Prostate gland (tissue), 2 donors: ENCODE measurements at regions not wholly inside any gene's neighbourhood (a gene's known extent, or its start where the extent isn't known, plus 50 kb on each side); places are given as distances from the start of the nearest gene placed in this dataset.

ENCODE experiments used
- DNase-seq: peaks from one replicate; pipeline ENCODE4 v3.0.0-alpha.2; 2019; ENCODE audit warnings: low spot score
- H3K27ac ChIP-seq, 2 donors: fragments of 200-600 bp; sonication (generic); 2 replicates each; pipeline ENCODE4 v1.5.1; 2017 to 2019
- H3K27me3 ChIP-seq: fragments of 200-600 bp; sonication (generic); replicated peaks from 2 replicates; pipeline ENCODE4 v1.5.1; 2019; ENCODE audit not compliant: insufficient read depth
- H3K36me3 ChIP-seq, 2 donors: fragments of 200-600 bp; sonication (generic); 1 replicate in 1 of 2; 2 replicates in 1 of 2; pipeline versions ENCODE4 v1.5.1 to v1.8.1; 2017 to 2019
- H3K4me1 ChIP-seq: fragments of 200-600 bp; sonication (generic); replicated peaks from 2 replicates; pipeline ENCODE4 v1.5.1; 2019
- H3K4me3 ChIP-seq, 2 donors: fragments of 200-600 bp; sonication (generic); 2 replicates each; pipeline ENCODE4 v1.5.1; 2017 to 2019
- H3K9me3 ChIP-seq: fragments of 200-600 bp; sonication (generic); 2 replicates; pipeline ENCODE4 v1.5.1; 2017
- CTCF ChIP-seq, 4 experiments: fragments of 200-600 bp in 2 of 4; fragments of 450-650 bp in 2 of 4; sonication (generic) in 2 of 4; IDR thresholded peaks; 1 replicate in 3 of 4; 2 replicates in 1 of 4; pipeline ENCODE4 v1.5.1; 2016 to 2019; ENCODE audit warnings: antibody characterized with exemption in 4 of 4, mild to moderate bottlenecking in 2 of 4, moderate library complexity in 2 of 4
- POLR2A ChIP-seq: fragments of 450-650 bp; IDR thresholded peaks from one replicate; pipeline ENCODE4 v1.6.1; 2016; ENCODE audit warnings: antibody characterized with exemption, mild to moderate bottlenecking
- POLR2AphosphoS5 ChIP-seq: sonication (generic); formaldehyde crosslinking; IDR thresholded peaks from one replicate; pipeline ENCODE4 v1.6.1; 2017; ENCODE audit warnings: antibody characterized with exemption
- WGBS: methylation state at CpG from one replicate; pipeline ENCODE4 v1.1.5; 2018; 5-methylcytosine and 5-hydroxymethylcytosine counted together
- intact Hi-C: fragments of 100-400 bp; cut with DNase I; formaldehyde crosslinking; loops from one replicate; pipeline ENCODE4 v1.14.2; 2022

- TF ChIP-seq CTCF (IDR thresholded peaks at IDR 0.05) (no peak), POLR2AphosphoS5 (no peak), POLR2A (no peak)
- no peak overlapping the region for H3K27ac ChIP-seq
- H3K4me1 ChIP-seq: no peaks in the 10 kb centered on the region
- H3K36me3 ChIP-seq: no peaks in the 10 kb centered on the region
- no peaks in the 10 kb centered on the region for H3K9me3 ChIP-seq
- H3K27me3 ChIP-seq: no peaks in the 10 kb centered on the region
- H3K4me3 ChIP-seq: no peak overlapping the region
- intact Hi-C loops: no loop called here
- 78% methylated on average over 4 of the region's 4 CpGs for WGBS
- DNase-seq: no peak
These were observed 335.8 kb upstream of the MBL2 start for GRCh38 chr10:53108317-53108934.

- no peak for DNase-seq
- no peak overlapping the region for H3K27ac ChIP-seq
- no peaks in the 10 kb centered on the region for H3K9me3 ChIP-seq
- WGBS: 65% methylated on average over 5 of the region's 5 CpGs
- intact Hi-C loops: no loop called here
- H3K4me3 ChIP-seq: no peak overlapping the region
- no peaks in the 10 kb centered on the region for H3K4me1 ChIP-seq
- no peaks in the 10 kb centered on the region for H3K27me3 ChIP-seq
- no peak for TF ChIP-seq POLR2A
- TF ChIP-seq POLR2AphosphoS5: no peak
- no peak for TF ChIP-seq CTCF (IDR thresholded peaks at IDR 0.05)
- no peaks in the 10 kb centered on the region for H3K36me3 ChIP-seq
These were observed 335.1 kb upstream of the MBL2 start for GRCh38 chr10:53107711-53108110.

GRCh38 chr10:53102424-53102823 lies 329.8 kb upstream of the MBL2 start:
- TF ChIP-seq POLR2A (no peak), POLR2AphosphoS5 (no peak), CTCF (IDR thresholded peaks at IDR 0.05) (no peak)
- DNase-seq: no peak
- 56% methylated on average over 4 of the region's 4 CpGs for WGBS
- Histone ChIP-seq H3K27me3 (no peaks in the 10 kb centered on the region), H3K4me1 (no peaks in the 10 kb centered on the region), H3K4me3 (no peak overlapping the region), H3K36me3 (no peaks in the 10 kb centered on the region), H3K9me3 (no peaks in the 10 kb centered on the region), H3K27ac (no peak overlapping the region)
- intact Hi-C loops: no loop called here

GRCh38 chr10:53093878-53094277 lies 321.3 kb upstream of the MBL2 start:
- H3K36me3 ChIP-seq: no peaks in the 10 kb centered on the region
- intact Hi-C loops: no loop called here
- 33% methylated on average over 2 of the region's 2 CpGs for WGBS
- H3K9me3 ChIP-seq: no peaks in the 10 kb centered on the region
- H3K27ac ChIP-seq: no peak overlapping the region
- no peaks in the 10 kb centered on the region for H3K27me3 ChIP-seq
- H3K4me3 ChIP-seq: no peak overlapping the region
- no peak for DNase-seq
- TF ChIP-seq CTCF (IDR thresholded peaks at IDR 0.05) (no peak), POLR2AphosphoS5 (no peak), POLR2A (no peak)
- H3K4me1 ChIP-seq: no peaks in the 10 kb centered on the region

- 65% methylated on average over 4 of the region's 4 CpGs for WGBS
These were observed 319.0 kb upstream of the MBL2 start for GRCh38 chr10:53091574-53091973.

More at GRCh38 chr10:53091574-53091973, 319.0 kb upstream of the MBL2 start:
- no peaks in the 10 kb centered on the region for H3K27me3 ChIP-seq
- no peak for TF ChIP-seq POLR2AphosphoS5
- no peak for TF ChIP-seq POLR2A
- no peak for TF ChIP-seq CTCF (IDR thresholded peaks at IDR 0.05)
- no peaks in the 10 kb centered on the region for H3K36me3 ChIP-seq
- H3K4me3 ChIP-seq: no peak overlapping the region
- H3K27ac ChIP-seq: no peak overlapping the region
- intact Hi-C loops: no loop called here
- no peaks in the 10 kb centered on the region for H3K4me1 ChIP-seq
- no peak for DNase-seq
- H3K9me3 ChIP-seq: no peaks in the 10 kb centered on the region
